GM18498 (cell line): ENCODE measurements at regions not wholly inside any gene's neighbourhood (a gene's known extent, or its start where the extent isn't known, plus 50 kb on each side); places are given as distances from the start of the nearest gene placed in this dataset.
"Not testable (repeated sequence)": the region's sequence is repeated elsewhere in the genome, so short reads cannot be mapped to it uniquely, and the experiment has no call there.

Source experiments
- ATAC-seq: cut with Tn5 transposase; IDR thresholded peaks from one replicate; pipeline ENCODE4 v1.9.1; 2021; ENCODE audit warnings: mild to moderate bottlenecking, moderate library complexity; ENCODE audit not compliant: unreplicated experiment

DNA sequence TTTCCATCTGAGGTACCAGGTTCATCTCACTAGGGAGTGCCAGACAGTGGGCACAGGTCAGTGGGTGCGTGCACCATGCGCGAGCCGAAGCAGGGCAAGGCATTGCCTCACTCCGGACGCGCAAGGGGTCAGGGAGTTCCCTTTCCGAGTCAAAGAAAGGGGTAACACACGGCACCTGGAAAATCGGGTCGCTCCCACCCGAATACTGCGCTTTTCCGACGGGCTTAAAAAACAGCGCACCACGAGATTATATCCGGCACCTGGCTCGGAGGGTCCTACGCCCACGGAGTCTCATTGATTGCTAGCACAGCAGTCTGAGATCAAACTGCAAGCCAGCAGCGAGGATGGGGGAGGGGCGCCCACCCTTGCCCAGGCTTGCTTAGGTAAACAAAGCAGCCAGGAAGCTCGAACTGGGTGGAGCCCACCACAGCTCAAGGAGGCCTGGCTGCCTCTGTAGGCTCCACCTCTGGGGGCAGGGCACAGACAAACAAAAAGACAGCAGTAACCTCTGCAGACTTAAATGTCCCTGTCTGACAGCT lies 242.5 kb downstream of the CYLC2 start:
- ATAC-seq: not testable (repeated sequence)

DNA sequence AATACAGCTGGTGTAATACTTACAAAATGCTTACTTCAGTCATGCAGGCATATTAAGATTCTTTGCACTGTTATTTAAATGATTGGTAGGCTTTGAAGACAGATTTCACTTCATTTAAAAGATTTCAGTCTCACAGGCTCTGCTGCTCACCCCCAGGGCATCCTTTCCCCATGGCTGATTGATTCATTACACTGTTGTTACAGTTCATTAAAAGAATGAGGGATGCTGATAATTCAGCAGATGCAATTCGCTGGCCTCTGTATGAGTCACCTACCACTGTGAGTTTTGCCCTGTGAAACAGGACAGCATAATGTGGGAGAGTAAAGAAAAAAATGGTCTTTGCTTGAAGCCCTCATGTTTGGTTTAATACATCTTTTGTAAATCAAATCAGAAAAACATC lies 246.9 kb downstream of the CYLC2 start:
- no peak for ATAC-seq

DNA sequence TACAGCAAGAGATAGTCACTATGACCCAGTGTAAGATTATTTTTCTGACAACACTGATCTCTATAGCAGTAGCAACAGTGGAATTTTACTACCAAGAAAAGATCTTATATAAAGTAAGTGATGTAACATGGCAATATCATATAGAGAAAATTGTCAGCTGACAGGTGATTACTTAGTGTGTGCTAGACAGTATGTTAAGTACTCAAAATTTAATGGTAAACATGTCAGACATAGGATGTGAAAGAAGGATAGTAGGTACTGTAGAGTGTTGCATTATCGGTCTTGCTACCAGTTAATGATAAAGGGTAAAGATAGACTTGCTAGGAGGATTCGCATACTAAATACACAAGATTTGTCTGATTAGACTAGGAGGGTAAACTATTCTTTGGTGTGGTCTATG lies 247.4 kb downstream of the CYLC2 start:
- no peak for ATAC-seq

- ATAC-seq: no peak
Measured at GRCh38 chr9:103243553-103243952, 248.4 kb downstream of the CYLC2 start.

DNA sequence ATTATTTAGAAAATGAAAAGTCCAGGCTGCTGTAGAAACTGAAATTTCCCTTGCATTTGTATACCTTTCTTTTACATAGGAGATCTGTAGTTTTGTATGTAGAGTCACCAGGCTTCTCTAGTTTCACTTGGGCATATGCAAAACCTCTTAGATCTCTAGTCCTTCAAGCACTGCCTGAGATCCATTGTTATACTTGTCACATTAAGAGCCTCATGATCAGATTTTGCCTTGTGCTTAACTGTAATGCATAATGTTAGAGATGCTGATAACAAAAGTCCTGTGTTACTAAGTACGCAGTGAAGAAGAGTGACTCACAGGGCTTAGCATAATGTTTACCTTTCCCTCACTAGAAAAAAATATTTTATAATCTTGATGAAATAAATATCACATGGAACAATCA lies 250.2 kb downstream of the CYLC2 start:
- no peak for ATAC-seq

DNA sequence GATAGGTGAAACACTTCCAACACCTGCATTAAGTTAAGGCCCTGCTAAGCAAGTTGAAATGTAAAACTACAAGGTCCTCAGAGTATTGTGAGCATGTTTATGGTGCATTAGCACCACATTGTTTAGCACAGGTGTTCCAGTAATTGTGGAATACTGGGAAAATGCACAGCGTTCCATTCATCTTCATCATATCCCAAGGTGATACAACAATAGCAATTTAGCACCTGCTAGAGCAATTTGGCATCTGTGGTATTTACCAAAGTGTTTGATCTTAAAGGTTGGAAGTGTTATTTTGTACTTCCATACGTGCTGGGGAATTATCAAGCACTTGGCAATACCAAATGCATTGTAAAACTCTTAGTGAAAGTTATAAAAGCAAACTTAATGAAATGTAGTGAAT lies 266.8 kb downstream of the CYLC2 start:
- no peak for ATAC-seq

- no peak for ATAC-seq
Measured at GRCh38 chr9:103266064-103266463, 270.9 kb downstream of the CYLC2 start.

- ATAC-seq: no peak
Measured at GRCh38 chr9:103277240-103277639, 282.1 kb downstream of the CYLC2 start.

DNA sequence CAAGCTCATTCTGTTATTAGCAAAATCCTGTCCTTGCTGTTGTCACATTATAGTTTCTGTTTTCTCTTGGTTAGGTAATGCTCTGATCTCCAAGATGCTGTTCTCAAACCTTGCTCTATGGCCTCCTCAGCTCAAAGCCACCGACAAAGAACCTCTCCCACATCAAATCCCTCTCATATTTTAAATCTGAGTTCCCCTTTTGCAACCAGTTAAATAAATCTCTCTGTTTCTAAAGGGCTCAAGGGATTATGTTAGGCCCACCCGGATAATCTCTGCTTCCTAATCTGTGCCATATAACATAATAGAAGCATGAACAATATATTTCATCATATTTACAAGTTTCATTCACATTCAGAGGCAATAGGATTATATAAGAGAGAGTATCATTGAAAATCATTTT lies 286.0 kb downstream of the CYLC2 start:
- no peak for ATAC-seq

DNA sequence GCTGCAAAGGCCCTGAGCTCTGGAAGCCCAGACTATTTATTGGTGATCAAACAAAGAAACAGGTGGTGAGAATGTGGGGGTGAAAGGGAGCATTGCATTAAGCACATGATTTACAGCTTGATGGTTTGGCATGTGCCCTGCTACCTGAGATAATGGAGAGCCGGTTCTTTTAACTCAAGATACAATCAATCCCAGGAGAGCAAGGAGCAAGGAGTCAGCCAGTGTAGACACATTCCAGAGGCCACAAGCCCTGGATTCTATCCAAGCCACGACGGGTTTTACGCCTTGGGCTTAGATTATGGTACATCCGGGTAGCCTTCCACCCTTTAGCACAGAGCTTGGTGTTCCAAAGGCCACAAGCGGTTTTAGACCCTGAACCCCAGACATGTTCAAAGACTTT lies 292.2 kb downstream of the CYLC2 start:
- no peak for ATAC-seq

- ATAC-seq: no peak
Measured at GRCh38 chr9:103296189-103296588, 301.1 kb downstream of the CYLC2 start.

DNA sequence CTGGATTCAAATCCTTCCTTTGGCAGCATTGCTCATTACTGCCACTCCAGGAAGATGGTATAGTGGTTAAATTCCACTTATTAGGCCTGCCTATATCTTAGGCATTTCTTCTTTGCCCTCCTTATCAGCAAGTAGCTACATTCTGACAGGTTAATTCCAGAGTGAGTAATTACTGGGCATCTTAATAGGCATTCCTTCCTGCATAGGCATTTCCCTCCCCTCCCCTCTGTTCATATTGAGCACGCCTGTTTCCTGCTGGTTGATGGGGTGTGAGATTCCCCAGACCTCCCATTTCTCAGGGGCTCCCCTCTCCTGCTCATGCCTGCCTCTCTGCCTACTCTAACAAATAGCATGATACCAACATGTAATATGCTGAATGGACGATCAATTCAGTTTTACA lies 305.9 kb downstream of the CYLC2 start:
- no peak for ATAC-seq

DNA sequence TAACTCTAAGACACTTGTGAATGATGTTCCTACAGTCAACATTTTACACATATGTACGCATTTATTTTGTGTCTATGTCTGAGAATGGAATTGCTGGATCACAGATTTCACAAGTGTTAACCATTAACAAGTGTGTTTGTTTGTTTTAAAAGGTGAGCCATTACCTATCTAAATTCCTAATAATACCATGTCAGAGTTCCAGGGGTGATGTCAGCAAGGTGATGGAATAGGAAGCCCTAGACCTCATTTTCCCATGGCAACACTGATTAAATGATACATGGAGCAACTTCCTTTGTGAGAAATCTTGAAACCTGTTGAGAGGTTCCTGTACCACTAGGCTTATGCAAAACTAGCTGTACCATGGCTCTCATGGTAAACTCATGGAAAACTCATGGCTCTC lies 309.7 kb downstream of the CYLC2 start:
- no peak for ATAC-seq

DNA sequence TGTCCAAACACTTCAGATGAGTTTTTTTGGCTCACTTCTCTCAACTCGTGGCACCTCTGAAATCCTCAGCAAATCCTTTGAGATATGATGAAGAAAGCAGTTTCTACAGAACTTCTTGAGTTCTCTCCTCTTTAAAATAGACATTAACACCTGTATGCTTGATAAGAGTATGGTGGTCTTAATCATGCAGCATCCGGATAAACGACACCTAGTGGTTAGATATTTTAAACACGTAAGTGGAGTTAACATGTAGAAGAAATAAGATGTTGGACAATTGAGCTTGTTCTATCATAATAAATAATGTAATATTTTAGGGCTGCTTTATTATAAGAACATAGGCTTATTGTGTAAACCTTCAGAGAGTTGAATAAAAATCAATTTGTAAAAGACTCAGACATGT lies 324.8 kb downstream of the CYLC2 start:
- ATAC-seq: no peak

GRCh38 chr9:103323699-103324098 lies 328.6 kb downstream of the CYLC2 start:
- ATAC-seq: no peak

GRCh38 chr9:103335461-103335860 lies 340.3 kb downstream of the CYLC2 start:
- no peak for ATAC-seq

GRCh38 chr9:103355000-103355399 lies 359.9 kb downstream of the CYLC2 start:
- ATAC-seq: no peak

DNA sequence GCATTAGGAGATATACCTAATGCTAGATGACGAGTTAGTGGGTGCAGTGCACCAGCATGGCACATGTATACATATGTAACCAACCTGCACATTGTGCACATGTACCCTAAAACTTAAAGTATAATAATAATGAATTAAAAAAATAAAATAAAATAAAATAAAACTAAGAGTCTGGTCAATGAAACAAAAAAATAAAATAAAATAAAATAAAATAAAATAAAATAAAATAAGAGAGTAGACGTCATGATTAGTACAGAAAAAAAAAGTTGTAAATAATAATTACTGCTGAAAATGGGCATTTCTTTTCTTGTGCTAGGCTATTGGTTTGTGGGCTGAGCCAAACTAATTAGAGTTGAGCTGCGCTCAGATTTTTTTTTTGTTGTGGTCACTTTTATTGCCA lies 362.8 kb downstream of the CYLC2 start:
- ATAC-seq: not testable (repeated sequence)

- no peak for ATAC-seq
Measured at GRCh38 chr9:103361906-103362305, 366.8 kb downstream of the CYLC2 start.

DNA sequence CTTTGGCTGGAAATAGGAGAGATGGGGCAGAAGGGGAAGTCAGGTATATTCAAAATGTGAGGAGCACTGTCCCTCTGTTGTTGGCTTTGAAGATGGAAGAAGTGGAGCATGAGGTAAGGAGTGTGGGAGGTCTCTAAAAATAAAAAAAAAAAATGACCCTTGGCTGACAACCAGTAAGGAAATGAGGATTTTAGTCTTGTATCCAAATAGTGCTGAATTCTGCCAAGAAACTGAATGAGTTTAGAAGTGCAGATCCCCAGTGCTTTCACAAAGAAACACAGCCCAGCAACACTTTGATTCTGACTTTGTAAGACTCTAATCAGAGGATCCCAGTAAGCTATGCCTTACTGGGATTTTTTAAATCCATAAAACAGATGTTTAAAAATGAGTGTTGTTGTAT lies 367.9 kb downstream of the CYLC2 start:
- no peak for ATAC-seq

GRCh38 chr9:103364753-103365152 lies 369.6 kb downstream of the CYLC2 start:
- no peak for ATAC-seq

DNA sequence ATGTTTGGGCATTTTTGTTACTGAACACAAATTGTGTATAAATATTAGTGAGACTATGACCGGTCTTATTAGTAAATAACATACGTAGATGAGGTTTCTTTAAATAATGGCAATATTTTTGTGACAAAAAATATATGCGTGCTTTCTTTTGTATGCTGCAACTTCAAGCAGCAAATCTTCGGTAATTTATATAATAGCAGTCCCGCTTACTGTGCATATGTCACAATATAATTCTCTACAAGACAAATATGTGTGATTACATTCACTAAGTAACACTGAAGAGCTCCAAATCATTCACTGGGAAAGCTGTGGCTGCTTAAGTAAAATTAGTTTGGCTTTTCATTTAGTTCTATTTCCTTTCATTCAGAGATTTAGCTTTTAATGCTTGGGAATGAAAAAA lies 376.0 kb downstream of the CYLC2 start:
- no peak for ATAC-seq

DNA sequence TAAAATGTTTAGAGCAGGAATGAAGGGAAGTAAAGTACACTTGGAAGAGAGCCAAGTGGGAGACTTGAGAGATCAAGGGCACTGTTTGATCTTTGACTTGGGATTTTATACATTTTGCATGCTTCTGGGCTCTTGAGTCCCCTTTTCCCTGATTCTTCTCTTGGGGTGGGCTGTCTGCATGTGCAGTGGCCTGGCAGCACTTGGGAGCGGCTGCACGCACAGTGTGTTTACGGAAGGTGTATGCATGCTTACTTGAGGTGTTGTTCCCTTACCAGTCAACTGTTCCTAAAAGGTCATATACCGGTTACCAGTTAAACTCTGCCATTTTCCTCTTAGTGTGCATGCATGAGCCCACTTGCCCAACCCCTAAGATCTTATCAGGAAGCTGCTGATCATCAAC lies 377.7 kb downstream of the CYLC2 start:
- no peak for ATAC-seq

- no peak for ATAC-seq
Measured at GRCh38 chr9:103377667-103378066, 382.5 kb downstream of the CYLC2 start.
